HG03066 (cell line): ENCODE measurements at regions not wholly inside any gene's neighbourhood (a gene's known extent, or its start where the extent isn't known, plus 50 kb on each side); places are given as distances from the start of the nearest gene placed in this dataset.
"Not testable (repeated sequence)": the region's sequence is repeated elsewhere in the genome, so short reads cannot be mapped to it uniquely, and the experiment has no call there.

Experiments
- ATAC-seq: cut with Tn5 transposase; IDR thresholded peaks from one replicate; pipeline ENCODE4 v1.9.1; 2021; ENCODE audit warnings: low read depth; ENCODE audit not compliant: unreplicated experiment

- no peak for ATAC-seq
These were observed 1301.8 kb downstream of the BRINP3 start for GRCh38 chr1:189175889-189176288.

GRCh38 chr1:189180057-189180456 is 1297.6 kb downstream of the BRINP3 start:
- no peak for ATAC-seq

- no peak for ATAC-seq
These were observed 1292.6 kb downstream of the BRINP3 start for GRCh38 chr1:189185097-189185496.

- ATAC-seq, result no peak
These were observed 1284.7 kb downstream of the BRINP3 start for GRCh38 chr1:189192741-189193520.

GRCh38 chr1:189205863-189206262 is 1271.8 kb downstream of the BRINP3 start:
- no peak for ATAC-seq

GRCh38 chr1:189206617-189207016 is 1271.0 kb downstream of the BRINP3 start:
- ATAC-seq, result no peak

- ATAC-seq, result no peak
These were observed 1265.9 kb downstream of the BRINP3 start for GRCh38 chr1:189211742-189212141.

GRCh38 chr1:189212606-189213005 is 1265.1 kb downstream of the BRINP3 start:
- no peak for ATAC-seq

GRCh38 chr1:189216886-189217285 is 1260.8 kb downstream of the BRINP3 start:
- ATAC-seq, result no peak

- ATAC-seq, result no peak
These were observed 1260.0 kb downstream of the BRINP3 start for GRCh38 chr1:189217646-189218045.

GRCh38 chr1:189220750-189221149 is 1256.9 kb downstream of the BRINP3 start:
- no peak for ATAC-seq

GRCh38 chr1:189225794-189226145 is 1251.9 kb downstream of the BRINP3 start:
- not testable (repeated sequence) for ATAC-seq

- no peak for ATAC-seq
These were observed 1250.9 kb downstream of the BRINP3 start for GRCh38 chr1:189226779-189227178.

- no peak for ATAC-seq
These were observed 1240.7 kb downstream of the BRINP3 start for GRCh38 chr1:189237008-189237407.

GRCh38 chr1:189253601-189254350 is 1223.9 kb downstream of the BRINP3 start:
- ATAC-seq, result no peak

GRCh38 chr1:189261128-189261527 is 1216.5 kb downstream of the BRINP3 start:
- not testable (repeated sequence) for ATAC-seq

GRCh38 chr1:189269011-189269410 is 1208.7 kb downstream of the BRINP3 start:
- ATAC-seq, result no peak

- ATAC-seq, result no peak
These were observed 1203.4 kb downstream of the BRINP3 start for GRCh38 chr1:189274267-189274666.

GRCh38 chr1:189275796-189276195 is 1201.9 kb downstream of the BRINP3 start:
- ATAC-seq, result no peak

- ATAC-seq, result no peak
These were observed 1188.3 kb downstream of the BRINP3 start for GRCh38 chr1:189289346-189289745.

GRCh38 chr1:189301235-189301634 is 1176.4 kb downstream of the BRINP3 start:
- ATAC-seq, result no peak

- ATAC-seq, result no peak
These were observed 1172.4 kb downstream of the BRINP3 start for GRCh38 chr1:189305279-189305678.
